ENCODE measurements at regions not wholly inside any gene's neighbourhood (a gene's known extent, or its start where the extent isn't known, plus 50 kb on each side); places are given as distances from the start of the nearest gene placed in this dataset.

- no peak for DNase-seq (ENCODE audit: low spot score)
These were observed 851.6 kb downstream of the CENPC start for GRCh38 chr4:66693694-66694093.

DNA sequence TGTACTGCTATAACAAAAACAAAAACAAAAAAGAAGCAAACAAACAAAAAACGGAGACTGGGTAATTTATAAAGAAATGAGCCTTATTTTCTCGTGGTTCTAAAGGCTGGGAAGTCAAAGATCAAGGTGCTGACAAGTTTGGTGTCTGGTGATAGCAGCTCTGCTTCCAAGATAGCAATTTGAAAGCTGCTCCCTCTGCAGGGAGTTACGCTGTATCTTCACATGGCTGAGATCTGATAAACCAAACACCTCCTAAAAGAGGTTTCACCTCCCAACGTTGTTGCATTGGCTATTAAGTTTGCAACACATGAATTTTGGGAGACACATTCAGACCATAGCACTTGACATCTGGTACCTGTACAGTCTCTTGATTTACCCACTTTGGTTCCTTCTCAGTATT, 854.2 kb downstream of the CENPC start:
- no peak for DNase-seq (ENCODE audit: low spot score)

DNA sequence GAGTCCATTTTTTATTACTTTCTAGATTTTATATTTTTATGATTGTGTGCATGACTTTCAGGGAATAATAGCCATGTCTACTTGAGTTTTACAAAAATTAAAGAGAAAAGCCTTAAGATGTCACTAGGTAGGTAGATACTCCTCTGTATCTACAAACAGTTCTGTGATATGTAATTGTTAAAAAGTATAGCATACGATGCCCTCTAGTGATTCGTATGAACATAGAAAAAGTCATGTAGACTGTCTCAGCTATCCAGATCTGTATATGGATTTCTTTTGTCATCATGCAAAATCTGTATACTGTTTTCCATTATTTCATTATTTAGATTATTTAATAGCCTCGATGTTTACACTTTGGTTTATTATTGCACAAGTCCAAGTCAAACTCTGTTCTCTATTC, 856.6 kb downstream of the CENPC start:
- DNase-seq (ENCODE audit: low spot score) = no peak

DNA sequence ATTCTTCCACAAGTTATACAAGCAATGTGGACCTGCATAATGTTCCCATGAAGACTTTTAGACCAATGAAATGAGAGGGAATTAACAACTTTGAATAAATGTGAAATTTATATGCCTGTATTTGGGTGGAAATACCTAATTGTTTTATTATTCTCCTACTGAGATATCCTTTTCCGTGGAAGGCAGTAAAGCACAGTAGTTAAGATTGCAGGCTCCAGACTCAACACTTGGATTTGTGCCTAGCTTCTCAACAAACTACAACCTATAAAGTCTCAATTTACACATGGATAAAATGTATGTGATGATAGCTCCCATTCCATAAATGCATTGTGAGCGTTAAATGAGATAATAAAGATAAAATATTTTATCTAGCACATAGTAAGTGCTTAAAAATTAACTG, 857.8 kb downstream of the CENPC start:
- DNase-seq (ENCODE audit: low spot score) = no peak

DNA sequence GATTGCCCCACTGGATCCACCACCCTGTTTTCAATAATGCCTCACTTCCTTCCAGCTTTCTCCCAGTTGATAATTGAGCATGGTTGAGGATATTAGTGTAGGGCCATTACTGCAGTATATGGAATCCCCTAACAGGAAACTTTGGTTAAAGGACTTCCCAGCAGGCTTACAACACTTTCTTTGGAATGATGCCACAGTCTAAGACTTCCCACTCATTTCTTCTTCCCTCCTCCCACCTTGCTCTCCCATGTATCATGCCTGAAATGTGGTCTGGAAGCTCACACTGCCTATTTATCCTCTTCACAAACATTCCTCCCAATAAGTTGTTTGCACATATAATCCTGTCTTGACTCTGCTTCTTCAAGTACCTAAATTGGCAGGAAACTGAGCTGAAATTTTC, 863.3 kb downstream of the CENPC start:
- DNase-seq (ENCODE audit: low spot score) = no peak

DNA sequence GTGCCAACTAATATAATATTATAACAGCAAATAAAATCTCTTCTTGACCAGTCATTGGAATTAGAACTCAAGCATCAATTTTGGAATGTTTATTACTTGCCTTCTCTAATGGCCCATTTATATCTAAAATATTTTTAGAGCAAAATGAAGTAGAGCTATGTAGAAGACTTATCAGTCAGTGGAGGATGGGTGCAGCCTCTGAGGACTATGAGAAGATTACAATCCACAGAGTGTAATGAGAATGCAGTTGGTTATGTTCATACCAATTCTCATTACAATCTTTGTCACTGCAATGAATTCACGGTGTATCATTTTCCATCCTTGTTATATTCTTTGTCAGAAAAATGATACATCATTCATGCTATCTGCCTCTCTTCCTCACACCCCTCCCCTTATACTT, 878.1 kb downstream of the CENPC start:
- no peak for DNase-seq (ENCODE audit: low spot score)

GRCh38 chr4:66662620-66663019, 882.7 kb downstream of the CENPC start:
- no peak for DNase-seq (ENCODE audit: low spot score)

DNA sequence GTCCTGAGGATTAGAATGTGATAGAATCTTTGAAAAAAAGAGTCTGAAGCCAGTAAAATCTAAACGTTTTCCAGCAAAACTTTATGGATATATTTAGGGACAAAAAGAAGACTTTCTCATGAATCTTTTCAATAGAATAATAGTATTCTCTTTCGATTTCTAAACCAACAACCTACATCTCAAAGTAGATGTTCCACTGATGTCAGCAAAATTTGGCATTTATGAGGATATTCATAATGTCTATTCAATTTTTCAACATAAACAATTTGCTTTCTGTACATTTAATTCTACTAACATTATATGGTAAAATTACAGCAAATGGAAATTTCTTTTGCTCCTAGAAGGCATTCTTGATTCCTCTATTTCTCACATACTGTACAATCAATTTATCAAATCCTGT, 886.5 kb downstream of the CENPC start:
- no peak for DNase-seq (ENCODE audit: low spot score)

DNA sequence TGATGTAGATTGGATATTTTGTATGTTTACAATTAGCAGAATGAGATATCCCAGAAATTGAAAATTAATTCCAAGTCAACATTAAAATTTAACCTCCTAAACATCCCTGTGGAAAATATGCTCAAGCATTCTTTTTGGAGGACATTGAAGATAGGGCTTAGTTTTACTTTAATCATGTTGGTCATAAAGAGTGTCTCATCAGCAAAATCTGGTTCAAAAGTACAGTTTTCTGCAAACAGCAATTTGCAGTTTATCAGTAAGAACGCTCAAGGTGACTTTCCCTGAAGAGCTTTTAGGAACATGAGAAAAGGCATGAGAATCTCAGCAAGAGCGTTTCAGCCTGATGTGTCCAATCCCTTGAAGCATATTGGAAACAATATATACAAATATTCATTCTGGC, 889.8 kb downstream of the CENPC start:
- DNase-seq (ENCODE audit: low spot score) = no peak

GRCh38 chr4:66653937-66654336, 891.4 kb downstream of the CENPC start:
- DNase-seq (ENCODE audit: low spot score) = no peak

DNA sequence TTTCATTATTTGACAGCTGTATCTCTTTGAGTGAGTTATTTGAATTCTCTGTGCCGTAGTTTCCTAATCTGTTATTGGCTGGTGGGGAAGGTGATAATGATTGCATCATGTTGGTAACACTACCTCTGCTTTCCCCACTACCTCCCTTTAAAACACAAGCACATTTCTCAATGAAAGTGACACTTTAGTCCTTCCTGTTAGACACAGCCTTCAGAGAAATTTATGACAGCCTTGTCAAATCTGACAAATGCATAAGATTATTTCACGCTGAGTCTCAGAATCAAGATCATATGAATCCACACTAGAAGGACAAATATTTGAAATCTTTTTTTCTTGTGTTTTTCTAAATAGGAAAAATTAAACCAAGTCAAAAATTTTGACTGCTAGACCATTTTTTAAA, 896.1 kb downstream of the CENPC start:
- no peak for DNase-seq (ENCODE audit: low spot score)

GRCh38 chr4:66647926-66648325, 897.4 kb downstream of the CENPC start:
- DNase-seq (ENCODE audit: low spot score) = no peak

GRCh38 chr4:66647476-66647875, 897.8 kb downstream of the CENPC start:
- DNase-seq (ENCODE audit: low spot score) = no peak

- no peak for DNase-seq (ENCODE audit: low spot score)
These were observed 904.9 kb downstream of the CENPC start for GRCh38 chr4:66640233-66640990.

- no peak for DNase-seq (ENCODE audit: low spot score)
These were observed 905.9 kb downstream of the CENPC start for GRCh38 chr4:66639361-66639760.

DNA sequence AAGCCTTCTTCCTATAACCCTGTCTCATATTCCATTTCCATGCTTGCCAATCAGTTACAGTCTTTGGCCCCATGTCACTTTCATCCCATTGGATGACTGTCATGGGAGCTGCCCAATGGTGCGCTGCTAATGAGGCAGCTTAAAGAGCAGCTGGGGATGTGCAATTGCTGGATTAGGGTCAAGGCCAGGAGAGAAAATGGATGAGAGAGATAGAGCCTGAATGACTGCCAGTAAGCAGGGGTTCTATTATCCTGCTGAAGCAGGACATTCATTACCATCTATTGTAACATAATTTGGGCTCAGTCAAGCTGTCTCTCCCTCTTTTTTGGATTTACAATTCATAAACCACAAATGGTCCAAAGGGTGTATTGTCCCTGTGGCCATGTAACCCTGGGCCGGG, 909.0 kb downstream of the CENPC start:
- DNase-seq (ENCODE audit: low spot score) = no peak

- DNase-seq (ENCODE audit: low spot score) = no peak
These were observed 911.8 kb downstream of the CENPC start for GRCh38 chr4:66633477-66633876.

- no peak for DNase-seq (ENCODE audit: low spot score)
These were observed 915.4 kb downstream of the CENPC start for GRCh38 chr4:66629927-66630326.

DNA sequence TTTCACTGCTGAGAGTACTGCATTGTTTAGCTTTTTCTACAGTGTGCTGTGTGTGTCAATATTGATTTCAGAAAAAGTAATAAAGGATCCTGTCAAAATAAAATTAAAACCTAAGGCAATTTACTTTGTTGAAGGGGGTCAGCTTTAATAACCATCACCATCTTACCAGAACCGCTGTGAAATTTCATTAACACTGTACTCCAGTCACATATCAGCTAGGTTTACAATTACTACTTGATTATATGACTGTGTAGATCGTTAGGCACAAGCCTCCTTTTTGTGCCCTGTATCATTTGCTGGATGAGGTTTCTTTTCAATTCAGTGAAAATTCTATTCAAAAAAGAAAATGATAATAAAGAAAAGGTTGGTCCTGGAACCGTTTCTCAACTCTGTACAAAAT, 917.2 kb downstream of the CENPC start:
- no peak for DNase-seq (ENCODE audit: low spot score)

GRCh38 chr4:66625480-66625879, 919.8 kb downstream of the CENPC start:
- DNase-seq (ENCODE audit: low spot score) = no peak

- no peak for DNase-seq (ENCODE audit: low spot score)
These were observed 931.7 kb downstream of the CENPC start for GRCh38 chr4:66613591-66613990.

DNA sequence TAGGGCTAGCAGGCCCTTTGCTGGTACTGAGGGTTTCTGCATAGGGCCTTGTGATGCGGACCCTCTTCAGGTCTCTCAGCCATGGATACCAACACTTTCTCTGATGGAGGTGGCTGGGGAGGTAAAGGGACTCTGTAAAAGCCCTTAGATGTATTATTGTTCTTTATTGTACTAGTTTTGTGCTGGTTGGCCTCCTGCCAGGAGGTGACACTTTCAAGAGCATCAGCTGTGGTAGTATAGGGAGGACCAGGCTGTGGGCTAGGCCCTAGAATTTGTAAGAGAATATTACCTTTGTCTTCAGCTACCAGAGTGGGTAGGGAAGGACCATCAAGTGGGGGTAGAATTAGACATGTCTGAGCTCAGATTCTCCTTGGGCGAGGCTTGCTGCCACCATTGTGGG, 936.3 kb downstream of the CENPC start:
- DNase-seq (ENCODE audit: low spot score) = no peak

GRCh38 chr4:66606908-66607307, 936.6 kb upstream of the EPHA5 start:
- DNase-seq (ENCODE audit: low spot score) = no peak

- no peak for DNase-seq (ENCODE audit: low spot score)
These were observed 935.9 kb upstream of the EPHA5 start for GRCh38 chr4:66606215-66606614.

DNA sequence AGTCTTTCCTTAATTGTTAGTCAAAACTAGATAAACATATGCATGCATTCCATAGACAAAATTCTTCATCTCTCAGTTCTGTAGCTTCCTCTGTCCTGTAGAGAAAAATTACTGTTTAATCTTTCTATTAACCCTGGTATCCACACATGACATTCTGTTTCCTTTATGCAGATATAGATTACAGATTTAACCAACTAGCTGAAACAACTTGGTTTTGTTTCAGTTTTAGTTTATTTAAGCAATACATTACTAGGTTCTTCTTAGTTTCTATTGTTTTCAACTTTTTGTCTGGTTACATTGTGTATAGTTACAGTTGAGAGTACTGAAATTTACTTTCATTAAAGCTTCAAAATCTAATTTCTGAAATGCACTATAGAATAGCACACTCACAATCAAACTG, 933.9 kb upstream of the EPHA5 start:
- no peak for DNase-seq (ENCODE audit: low spot score)

Data from activated CD4-positive, alpha-beta T cell treated with anti-CD3 and anti-CD28 coated beads, Interleukin-2, Interleukin-4, amounts not matched to agents 100 ng/mL and 50 ng/mL, durations not matched to agents 16 hours and 8 hours (primary cell).